ENCODE measurements at regions not wholly inside any gene's neighbourhood (a gene's known extent, or its start where the extent isn't known, plus 50 kb on each side); places are given as distances from the start of the nearest gene placed in this dataset.

- TF ChIP-seq EZH2phosphoT487 (IDR thresholded peaks at IDR 0.05; ENCODE audit: low read depth) = no peak
- TF ChIP-seq, protein P1, sequence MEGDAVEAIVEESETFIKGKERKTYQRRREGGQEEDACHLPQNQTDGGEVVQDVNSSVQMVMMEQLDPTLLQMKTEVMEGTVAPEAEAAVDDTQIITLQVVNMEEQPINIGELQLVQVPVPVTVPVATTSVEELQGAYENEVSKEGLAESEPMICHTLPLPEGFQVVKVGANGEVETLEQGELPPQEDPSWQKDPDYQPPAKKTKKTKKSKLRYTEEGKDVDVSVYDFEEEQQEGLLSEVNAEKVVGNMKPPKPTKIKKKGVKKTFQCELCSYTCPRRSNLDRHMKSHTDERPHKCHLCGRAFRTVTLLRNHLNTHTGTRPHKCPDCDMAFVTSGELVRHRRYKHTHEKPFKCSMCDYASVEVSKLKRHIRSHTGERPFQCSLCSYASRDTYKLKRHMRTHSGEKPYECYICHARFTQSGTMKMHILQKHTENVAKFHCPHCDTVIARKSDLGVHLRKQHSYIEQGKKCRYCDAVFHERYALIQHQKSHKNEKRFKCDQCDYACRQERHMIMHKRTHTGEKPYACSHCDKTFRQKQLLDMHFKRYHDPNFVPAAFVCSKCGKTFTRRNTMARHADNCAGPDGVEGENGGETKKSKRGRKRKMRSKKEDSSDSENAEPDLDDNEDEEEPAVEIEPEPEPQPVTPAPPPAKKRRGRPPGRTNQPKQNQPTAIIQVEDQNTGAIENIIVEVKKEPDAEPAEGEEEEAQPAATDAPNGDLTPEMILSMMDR (IDR thresholded peaks at IDR 0.05; ENCODE audit: low read depth, low read length) = no peak
Measured at GRCh38 chr15:95450413-95450812, 880.1 kb upstream of the NR2F2 start.

All from OCI-LY3 (cell line).